NT2/D1 (cell line): ENCODE measurements at regions not wholly inside any gene's neighbourhood (a gene's known extent, or its start where the extent isn't known, plus 50 kb on each side); places are given as distances from the start of the nearest gene placed in this dataset.

Experiments
- SUZ12 ChIP-seq: IDR thresholded peaks from 2 replicates; pipeline ENCODE4 v1.6.1; 2011; ENCODE audit not compliant: insufficient read length, insufficient read depth; ENCODE audit errors: extremely low read depth
- YY1 ChIP-seq: IDR thresholded peaks from 2 replicates; pipeline ENCODE4 v1.6.1; 2011; ENCODE audit not compliant: insufficient read length, insufficient read depth
- ZNF274 ChIP-seq: IDR thresholded peaks from 2 replicates; pipeline ENCODE4 v1.6.1; 2011; ENCODE audit warnings: mild to moderate bottlenecking, low read depth, low read length

GRCh38 chr14:76938092-76938500 lies 90.4 kb downstream of the IRF2BPL start:
- TF ChIP-seq YY1, result no peak
- TF ChIP-seq ZNF274, result no peak
- TF ChIP-seq SUZ12, result no peak
